CD4-positive, alpha-beta memory T cell (primary cell): ENCODE measurements at regions not wholly inside any gene's neighbourhood (a gene's known extent, or its start where the extent isn't known, plus 50 kb on each side); places are given as distances from the start of the nearest gene placed in this dataset.

ENCODE experiments used
- CTCF ChIA-PET: fragments of 350-600 bp; sonication (Branson Sonifier 250); formaldehyde crosslinking; loops from one replicate; lab custom pipeline; 2021; ENCODE audit warnings: inconsistent platforms; ENCODE audit not compliant: partially characterized antibody; lab: Charles Lee
- POLR2A ChIA-PET: fragments of 350-600 bp; sonication (Branson Sonifier 250); formaldehyde crosslinking; loops from one replicate; lab custom pipeline; 2021; ENCODE audit not compliant: partially characterized antibody; lab: Charles Lee
- DNase-seq, 5 donors: peaks; one replicate each; pipeline versions ENCODE4 v3.0.0 to v3.0.0-alpha.2; 2020 to 2022; ENCODE audit warnings: mixed read lengths in 1 of 5
- H3K27ac ChIP-seq: one replicate; pipeline ENCODE4 v1.7.0; 2013; ENCODE audit warnings: low read depth, low read length
- H3K27me3 ChIP-seq: 2 replicates; pipeline ENCODE4 v1.7.0; 2013; ENCODE audit warnings: mild to moderate bottlenecking, low read length, moderate library complexity; ENCODE audit not compliant: insufficient read depth
- H3K36me3 ChIP-seq: 2 replicates; pipeline ENCODE4 v1.7.0; 2013; ENCODE audit warnings: mild to moderate bottlenecking, low read length, moderate library complexity; ENCODE audit not compliant: insufficient read depth
- H3K4me1 ChIP-seq: 2 replicates; pipeline ENCODE4 v1.7.0; 2013; ENCODE audit warnings: mild to moderate bottlenecking, low read length, moderate library complexity; ENCODE audit not compliant: insufficient read depth
- H3K4me3 ChIP-seq, 2 donors: one replicate each; pipeline ENCODE4 v1.7.0; 2013; ENCODE audit warnings: low read length in 2 of 2, mild to moderate bottlenecking in 1 of 2
- H3K9me3 ChIP-seq, 2 donors: one replicate each; pipeline ENCODE4 v1.7.0; 2013; ENCODE audit warnings: low read length in 2 of 2, control low read depth in 1 of 2; ENCODE audit not compliant: control insufficient read depth in 1 of 2
- H3K27ac Mint-ChIP-seq, 7 donors: one replicate each; pipeline ENCODE4 v1.8.0; 2020 to 2021; ENCODE audit warnings: mixed read lengths in 7 of 7, mild to moderate bottlenecking in 6 of 7, inconsistent platforms in 3 of 7, moderate library complexity in 3 of 7
- H3K27me3 Mint-ChIP-seq, 2 donors: one replicate each; pipeline ENCODE4 v1.8.0; 2020 to 2021; ENCODE audit warnings: mixed read lengths in 2 of 2
- H3K36me3 Mint-ChIP-seq, 2 donors: one replicate each; pipeline ENCODE4 v1.8.0; 2020 to 2021; ENCODE audit warnings: mixed read lengths in 2 of 2, inconsistent platforms in 1 of 2, mild to moderate bottlenecking in 1 of 2
- H3K4me1 Mint-ChIP-seq, 4 donors: one replicate each; pipeline ENCODE4 v1.8.0; 2020 to 2021; ENCODE audit warnings: mixed read lengths in 4 of 4, mild to moderate bottlenecking in 1 of 4
- H3K4me3 Mint-ChIP-seq, 8 donors: one replicate each; pipeline ENCODE4 v1.8.0; 2020 to 2021; ENCODE audit warnings: mixed read lengths in 8 of 8, mild to moderate bottlenecking in 7 of 8, moderate library complexity in 6 of 8, inconsistent platforms in 3 of 8
- H3K9me3 Mint-ChIP-seq, 8 donors: one replicate each; pipeline ENCODE4 v1.8.0; 2020 to 2021; ENCODE audit warnings: mixed read lengths in 8 of 8, mild to moderate bottlenecking in 5 of 8, inconsistent platforms in 3 of 8, moderate library complexity in 1 of 8
- intact Hi-C: fragments of 100-400 bp; cut with micrococcal nuclease; formaldehyde crosslinking; loops from one replicate; pipeline ENCODE4 v1.15.1; 2023

- POLR2A ChIA-PET, result no interaction called here
These were observed 388.1 kb downstream of the EPM2A start for GRCh38 chr6:145347216-145347615.

GRCh38 chr6:145349950-145350510, 385.3 kb downstream of the EPM2A start:
- Histone ChIP-seq H3K4me3 (no peak overlapping the region), H3K27me3 (no peaks in the 10 kb centered on the region), H3K4me1 (no peaks in the 10 kb centered on the region), H3K9me3 (no peaks in the 10 kb centered on the region), H3K36me3 (no peaks in the 10 kb centered on the region), H3K27ac (no peak overlapping the region)
- H3K36me3 Mint-ChIP-seq, result no peaks in the 10 kb centered on the region
- ChIA-PET POLR2A (no interaction called here), CTCF (no interaction called here)
- H3K4me3 Mint-ChIP-seq, result no peak overlapping the region
- H3K4me1 Mint-ChIP-seq, result no peaks in the 10 kb centered on the region
- no peak overlapping the region for H3K27ac Mint-ChIP-seq
- intact Hi-C loops, result no loop called here
- no peaks in the 10 kb centered on the region for H3K9me3 Mint-ChIP-seq
- peaks cover 3 to 14% of the 10 kb centered on the region in 2 donors for H3K27me3 Mint-ChIP-seq
- DNase-seq, result no peak

More at GRCh38 chr6:145347216-145347615, 388.1 kb downstream of the EPM2A start:
- Histone ChIP-seq H3K4me3 (no peak overlapping the region), H3K9me3 (no peaks in the 10 kb centered on the region), H3K36me3 (no peaks in the 10 kb centered on the region), H3K27ac (no peak overlapping the region), H3K4me1 (no peaks in the 10 kb centered on the region), H3K27me3 (no peaks in the 10 kb centered on the region)
- H3K4me1 Mint-ChIP-seq, result no peaks in the 10 kb centered on the region
- CTCF ChIA-PET, result no interaction called here
- no peak overlapping the region for H3K4me3 Mint-ChIP-seq
- H3K9me3 Mint-ChIP-seq, result no peaks in the 10 kb centered on the region
- H3K36me3 Mint-ChIP-seq, result no peaks in the 10 kb centered on the region
- intact Hi-C loops, result no loop called here
- H3K27ac Mint-ChIP-seq, result no peak overlapping the region
- DNase-seq, result no peak
- H3K27me3 Mint-ChIP-seq, result peaks cover 3 to 8% of the 10 kb centered on the region in 2 donors

GRCh38 chr6:145350928-145351327, 384.4 kb downstream of the EPM2A start:
- H3K4me1 Mint-ChIP-seq, result no peaks in the 10 kb centered on the region
- no peaks in the 10 kb centered on the region for H3K9me3 Mint-ChIP-seq
- ChIA-PET POLR2A (no interaction called here), CTCF (no interaction called here)
- Histone ChIP-seq H3K9me3 (no peaks in the 10 kb centered on the region), H3K27ac (no peak overlapping the region), H3K4me1 (no peaks in the 10 kb centered on the region), H3K36me3 (no peaks in the 10 kb centered on the region), H3K27me3 (no peaks in the 10 kb centered on the region), H3K4me3 (no peak overlapping the region)
- peak overlapping the region in 1 of 7 donors; percentile 53 for H3K27ac Mint-ChIP-seq
- H3K4me3 Mint-ChIP-seq, result no peak overlapping the region
- intact Hi-C loops, result no loop called here
- peaks cover 3 to 14% of the 10 kb centered on the region in 2 donors for H3K27me3 Mint-ChIP-seq
- H3K36me3 Mint-ChIP-seq, result no peaks in the 10 kb centered on the region
- DNase-seq, result no peak

- intact Hi-C loops, result no loop called here
- POLR2A ChIA-PET, result no interaction called here
- Histone ChIP-seq H3K27ac (no peak overlapping the region), H3K4me3 (no peak overlapping the region), H3K27me3 (no peaks in the 10 kb centered on the region), H3K9me3 (no peaks in the 10 kb centered on the region), H3K4me1 (no peaks in the 10 kb centered on the region), H3K36me3 (no peaks in the 10 kb centered on the region)
- Mint-ChIP-seq H3K4me3 (no peak overlapping the region), H3K27me3 (peaks cover 3 to 12% of the 10 kb centered on the region in 2 donors), H3K36me3 (no peaks in the 10 kb centered on the region), H3K9me3 (no peaks in the 10 kb centered on the region), H3K27ac (no peak overlapping the region), H3K4me1 (no peaks in the 10 kb centered on the region)
- CTCF ChIA-PET, result no interaction called here
- no peak for DNase-seq
These were observed 382.8 kb downstream of the EPM2A start for GRCh38 chr6:145352382-145353080.

GRCh38 chr6:145360865-145361264, 374.5 kb downstream of the EPM2A start:
- Histone ChIP-seq H3K4me1 (no peaks in the 10 kb centered on the region), H3K36me3 (no peaks in the 10 kb centered on the region), H3K9me3 (no peaks in the 10 kb centered on the region), H3K4me3 (no peak overlapping the region), H3K27me3 (no peaks in the 10 kb centered on the region), H3K27ac (no peak overlapping the region)
- no peak overlapping the region for H3K4me3 Mint-ChIP-seq
- no peak overlapping the region for H3K27ac Mint-ChIP-seq
- peaks cover 6 to 11% of the 10 kb centered on the region in 2 donors for H3K27me3 Mint-ChIP-seq
- no peaks in the 10 kb centered on the region for H3K4me1 Mint-ChIP-seq
- intact Hi-C loops, result no loop called here
- no peaks in the 10 kb centered on the region for H3K36me3 Mint-ChIP-seq
- POLR2A ChIA-PET, result no interaction called here
- H3K9me3 Mint-ChIP-seq, result peaks cover 0 to 8% (median 1%) of the 10 kb centered on the region in 8 donors
- no peak for DNase-seq
- CTCF ChIA-PET, result no interaction called here

- Histone ChIP-seq H3K9me3 (no peaks in the 10 kb centered on the region), H3K4me3 (no peak overlapping the region), H3K36me3 (no peaks in the 10 kb centered on the region), H3K4me1 (peaks cover 7% of the 10 kb centered on the region), H3K27ac (no peak overlapping the region), H3K27me3 (no peaks in the 10 kb centered on the region)
- Mint-ChIP-seq H3K27ac (no peak overlapping the region), H3K36me3 (peaks cover 0 to 3% of the 10 kb centered on the region in 2 donors), H3K9me3 (peaks cover 0 to 8% (median 2%) of the 10 kb centered on the region in 8 donors), H3K4me3 (no peak overlapping the region), H3K27me3 (peaks cover 0 to 2% of the 10 kb centered on the region in 2 donors), H3K4me1 (peaks cover 3 to 7% (median 4%) of the 10 kb centered on the region in 4 donors)
- intact Hi-C loops, result no loop called here
- CTCF ChIA-PET, result no interaction called here
- DNase-seq, result no peak
- POLR2A ChIA-PET, result no interaction called here
These were observed 368.2 kb downstream of the EPM2A start for GRCh38 chr6:145367149-145367548.

GRCh38 chr6:145368075-145368474, 367.2 kb downstream of the EPM2A start:
- Histone ChIP-seq H3K4me3 (no peak overlapping the region), H3K27me3 (no peaks in the 10 kb centered on the region), H3K4me1 (peaks cover 13% of the 10 kb centered on the region), H3K36me3 (no peaks in the 10 kb centered on the region), H3K27ac (no peak overlapping the region), H3K9me3 (no peaks in the 10 kb centered on the region)
- Mint-ChIP-seq H3K27me3 (peaks cover 0 to 2% of the 10 kb centered on the region in 2 donors), H3K27ac (no peak overlapping the region), H3K4me3 (no peak overlapping the region), H3K4me1 (peaks cover 8 to 15% (median 12%) of the 10 kb centered on the region in 4 donors), H3K36me3 (peaks cover 0 to 4% of the 10 kb centered on the region in 2 donors), H3K9me3 (peaks cover 0 to 4% (median under 1%) of the 10 kb centered on the region in 8 donors)
- ChIA-PET CTCF (no interaction called here), POLR2A (no interaction called here)
- intact Hi-C loops, result no loop called here
- DNase-seq, result no peak
